Stimulated activated CD4-positive, alpha-beta T cell treated with anti-CD3 and anti-CD28 coated beads, TNF-alpha, amount 100 ng/mL, for 1 hour (primary cell): ENCODE measurements at regions not wholly inside any gene's neighbourhood (a gene's known extent, or its start where the extent isn't known, plus 50 kb on each side); places are given as distances from the start of the nearest gene placed in this dataset.
A peak's percentile ranks its signal among the peaks of the same experiment; 100 is the strongest.

Source experiments
- DNase-seq, 3 donors: peaks; one replicate each; pipeline ENCODE4 v3.0.0-alpha.2; 2020; ENCODE audit warnings: low read depth in 3 of 3, low spot score in 1 of 3

DNA sequence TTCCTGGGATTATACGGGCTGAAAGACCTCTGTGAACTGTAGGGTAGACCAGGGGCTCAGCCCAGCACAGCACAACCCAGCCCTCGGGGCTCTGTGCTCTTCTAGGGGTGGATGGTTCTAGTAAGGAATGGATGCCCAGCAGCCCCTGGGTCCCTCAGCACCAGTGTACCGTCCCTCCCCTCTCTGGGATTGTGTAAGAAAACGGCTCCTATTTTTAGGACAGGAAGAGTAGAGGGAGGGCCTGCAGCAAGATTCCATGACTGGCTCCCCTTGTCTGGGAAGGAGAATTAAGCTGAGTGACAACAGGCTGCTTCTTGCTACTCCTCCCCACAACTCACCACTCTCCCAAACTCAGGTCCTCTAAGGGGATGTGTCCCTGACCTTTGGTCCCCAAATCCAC is 270.8 kb upstream of the TOPAZ1 start:
- DNase-seq: no peak

DNA sequence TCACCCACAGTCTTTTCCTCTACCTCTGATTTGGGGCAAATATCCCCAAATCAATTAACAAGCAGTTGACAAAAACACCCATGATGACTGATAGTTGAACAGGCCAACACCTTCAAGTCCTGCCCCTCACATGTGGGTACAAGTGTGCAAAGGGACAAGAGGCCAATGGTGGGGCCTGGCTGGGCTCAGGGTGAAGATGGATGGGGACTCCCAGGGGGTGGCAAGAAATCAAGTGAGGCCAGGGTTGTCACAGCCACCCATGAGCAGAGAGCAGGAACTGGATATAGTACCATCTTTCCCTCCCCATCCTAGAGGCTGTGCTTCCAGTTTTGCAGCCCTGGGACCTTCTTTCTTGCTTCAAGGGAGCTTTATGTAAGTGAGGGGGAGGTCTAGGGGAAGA is 270.2 kb upstream of the TOPAZ1 start:
- DNase-seq: no peak

DNA sequence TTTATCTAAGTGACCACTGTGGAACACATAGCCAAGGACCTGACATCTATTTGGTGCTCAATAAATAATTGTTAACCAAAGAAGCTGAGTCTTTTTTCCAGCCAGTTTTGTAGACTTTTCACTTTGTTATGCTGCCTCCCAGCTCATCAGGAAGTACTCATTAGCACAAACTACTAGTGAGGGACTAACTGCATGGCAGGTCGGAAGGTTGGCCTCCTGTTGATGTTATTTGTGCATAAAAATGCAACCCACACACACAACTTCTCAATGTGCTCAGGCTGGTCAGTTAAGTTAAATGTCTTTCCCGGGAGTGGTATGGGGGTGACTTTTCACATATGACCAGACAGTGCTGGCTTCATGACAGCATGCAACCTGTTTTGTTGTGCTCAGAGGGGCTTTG is 263.0 kb upstream of the TOPAZ1 start:
- DNase-seq: no peak

DNA sequence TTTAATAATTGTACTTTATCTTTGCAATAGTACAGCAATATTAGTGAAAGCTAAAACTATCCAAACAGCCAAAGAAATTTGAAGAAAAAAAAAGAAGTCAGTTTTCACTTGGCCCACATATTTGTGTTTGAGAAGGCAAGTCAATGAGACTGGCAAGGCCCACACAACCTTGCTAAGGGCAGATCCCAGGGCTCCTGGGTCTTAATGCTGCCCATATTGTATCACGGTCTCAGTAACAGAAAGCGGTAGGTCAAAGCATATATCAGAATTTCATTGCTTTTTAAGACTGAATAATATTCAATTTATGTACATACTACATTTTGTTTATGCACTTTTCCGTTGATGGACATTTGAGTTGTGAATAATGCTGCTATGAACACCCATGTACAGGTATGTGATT is 262.0 kb upstream of the TOPAZ1 start:
- no peak for DNase-seq

DNA sequence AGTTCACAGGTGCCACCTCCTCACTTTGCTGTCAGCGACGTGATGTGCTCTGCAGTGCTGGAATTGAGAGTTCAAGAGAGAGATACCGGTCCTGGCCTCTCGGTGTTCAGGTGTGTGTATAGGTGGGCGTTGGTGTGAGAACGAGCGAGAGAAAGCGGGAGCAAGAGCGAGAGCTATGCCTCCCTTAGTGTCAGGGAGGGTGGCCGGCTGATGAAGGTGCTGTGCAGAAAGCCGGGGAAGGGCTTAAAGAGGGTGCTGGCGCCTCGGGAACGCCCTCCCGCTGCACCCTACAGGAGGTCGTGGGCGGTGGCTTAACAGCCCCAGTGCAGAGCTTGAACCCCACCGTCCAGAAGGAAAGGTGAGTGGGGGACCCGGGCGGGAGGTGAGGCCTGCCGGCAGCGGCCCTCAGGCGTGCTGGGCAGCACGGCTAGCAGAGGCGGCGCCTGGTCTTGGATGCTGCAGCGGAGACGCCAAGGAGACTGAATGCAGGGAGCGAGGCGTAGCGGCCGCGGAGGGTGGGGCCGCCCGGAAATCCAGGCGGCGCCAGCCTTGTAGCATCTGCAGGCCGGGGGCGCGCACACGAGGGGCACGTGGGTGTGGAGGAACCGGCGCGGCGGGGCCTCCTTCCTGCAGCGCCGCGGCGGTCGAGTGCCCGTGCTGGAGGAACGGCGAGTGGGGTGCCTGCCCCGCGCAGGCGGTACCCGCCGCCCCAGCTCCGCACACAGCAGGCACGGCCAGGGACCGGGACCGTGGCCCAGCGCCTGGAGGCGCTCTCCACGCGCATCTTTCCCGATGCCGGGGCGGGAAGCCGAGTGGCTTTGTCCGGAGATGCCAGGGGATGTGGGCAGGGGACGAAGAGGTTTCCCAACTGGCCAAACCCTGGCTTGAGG is 246.8 kb upstream of the TOPAZ1 start:
- DNase-seq: no peak

DNA sequence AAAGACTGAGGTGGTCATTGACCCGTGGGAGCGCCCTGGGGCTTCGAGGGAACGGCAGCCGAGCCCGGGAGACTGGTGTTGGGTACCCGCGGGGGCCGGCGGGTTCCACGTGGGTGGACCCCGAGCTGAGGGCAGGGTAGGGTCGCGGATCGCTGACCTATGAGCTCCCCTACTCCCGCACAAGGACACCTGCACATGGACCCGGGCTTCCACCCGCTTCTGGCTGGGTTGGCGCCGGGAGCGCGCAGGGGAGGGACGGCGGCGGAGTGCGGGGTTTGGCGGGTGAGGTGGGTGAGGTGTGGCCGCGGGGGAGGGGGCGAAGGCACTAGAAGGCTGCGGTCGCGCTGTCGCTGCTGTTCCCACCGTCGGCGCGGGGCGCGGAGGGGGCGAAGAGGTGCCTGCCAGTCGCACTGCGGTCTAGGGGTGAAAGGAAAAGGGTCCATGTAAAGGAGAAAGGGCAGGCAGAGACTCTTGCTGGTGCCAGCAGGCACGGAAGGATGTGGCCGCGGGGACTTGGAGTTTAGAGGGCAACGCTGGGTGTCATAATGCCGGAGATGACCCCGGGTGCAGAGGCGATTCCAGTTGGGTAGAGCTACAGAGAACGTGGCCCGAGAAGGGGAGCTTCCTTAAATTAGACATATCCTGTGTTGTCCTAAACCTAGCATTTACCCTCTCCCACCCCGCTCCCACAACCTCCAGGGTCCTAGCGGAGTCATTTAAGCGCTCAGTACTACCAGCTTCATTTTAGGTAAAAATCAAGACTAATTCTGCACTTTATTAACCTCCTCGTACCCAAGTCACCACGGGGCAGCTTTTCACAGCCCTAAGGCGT is 245.9 kb upstream of the TOPAZ1 start:
- DNase-seq: no peak

DNA sequence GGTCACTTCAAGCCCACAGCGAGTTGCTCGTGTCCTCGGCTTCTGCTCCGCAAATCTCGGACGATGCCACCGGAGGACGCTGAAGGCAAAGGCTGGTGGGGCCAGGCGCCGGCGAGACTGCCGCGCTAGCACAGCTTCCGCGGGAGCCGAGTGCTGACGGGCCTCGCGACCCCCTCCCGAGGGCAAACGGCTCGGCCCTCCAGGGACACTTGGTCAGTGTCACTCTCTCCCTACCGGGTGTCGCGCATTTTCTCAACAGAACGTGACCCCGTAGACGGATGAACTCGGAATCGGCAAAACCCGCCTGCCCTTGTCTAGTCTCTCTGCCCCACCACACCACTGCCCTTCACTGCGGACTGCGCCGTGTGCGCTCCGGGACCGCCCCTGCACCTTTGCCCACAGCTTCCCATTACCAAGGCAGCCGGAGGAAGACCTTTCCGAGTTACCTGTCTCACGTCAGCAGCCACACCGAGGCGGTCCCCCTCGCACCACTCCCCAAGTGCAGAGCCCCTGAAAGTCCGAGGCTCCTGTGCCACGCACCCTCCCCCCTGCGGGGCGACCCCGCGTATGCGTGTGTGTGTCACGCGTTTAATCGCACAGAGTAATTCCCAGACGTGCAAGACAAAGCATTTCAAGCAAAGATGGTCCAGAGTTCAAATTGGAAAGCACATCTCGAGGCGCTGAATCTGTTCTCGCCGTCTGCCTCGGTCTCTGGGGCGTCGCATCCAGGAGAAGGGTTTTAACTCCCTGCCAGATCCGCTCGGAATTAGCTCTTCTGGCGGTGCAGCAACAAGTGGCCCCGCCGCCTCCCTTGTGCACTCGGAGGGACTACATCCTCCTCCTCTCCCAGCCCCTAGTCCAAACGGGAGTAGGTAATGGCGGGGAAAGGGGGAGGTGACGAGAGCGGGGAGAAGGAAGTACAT is 245.0 kb upstream of the TOPAZ1 start:
- peak in 1 of 3 donors; percentile 6 for DNase-seq

DNA sequence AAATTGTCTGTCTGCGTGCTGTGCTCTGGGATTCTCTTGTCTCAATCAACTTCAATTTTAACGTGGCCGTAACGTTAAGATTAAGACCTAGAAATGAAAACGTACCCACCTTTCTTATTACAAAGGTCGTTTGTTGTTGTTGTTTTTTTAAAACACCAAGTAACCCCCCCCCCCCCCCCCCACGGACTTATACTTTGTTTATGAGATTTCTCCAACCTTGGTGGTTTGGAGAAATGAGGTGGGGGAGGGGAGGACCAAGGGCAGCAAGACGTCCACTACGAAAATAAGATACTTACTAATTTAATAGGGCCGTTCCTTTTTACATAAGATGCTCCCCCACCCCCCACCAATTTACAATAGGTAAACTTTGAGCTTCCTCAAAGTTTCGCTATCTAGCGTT is 244.4 kb upstream of the TOPAZ1 start:
- DNase-seq: no peak

DNA sequence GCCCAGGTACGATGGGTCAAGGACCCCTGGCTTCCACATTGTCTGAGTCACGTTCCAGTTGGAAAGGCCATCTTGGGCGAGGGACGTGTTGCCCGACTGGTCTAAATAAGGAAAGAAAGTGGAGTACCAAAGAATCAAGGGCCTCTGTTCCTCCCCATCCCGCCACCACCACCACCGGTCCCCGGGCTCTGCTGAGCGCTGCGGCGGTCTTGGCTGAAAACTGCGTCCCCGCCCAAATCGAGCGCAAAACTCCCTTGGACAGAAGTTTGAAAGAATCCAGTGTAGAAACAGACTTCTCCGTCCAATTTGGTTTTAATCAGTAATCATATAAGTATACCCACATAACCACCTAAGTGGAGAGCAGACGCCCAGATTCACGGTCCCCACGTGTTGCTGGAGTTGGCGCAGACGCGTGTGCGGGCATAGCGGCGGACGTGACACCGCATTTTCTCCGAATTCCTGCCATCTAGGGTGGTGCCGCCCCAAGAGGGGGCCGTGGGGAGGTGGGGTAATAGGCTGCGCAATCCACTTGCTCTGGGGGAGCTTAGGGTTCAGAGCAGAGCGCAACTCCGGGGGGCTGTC is 243.8 kb upstream of the TOPAZ1 start:
- DNase-seq: no peak

DNA sequence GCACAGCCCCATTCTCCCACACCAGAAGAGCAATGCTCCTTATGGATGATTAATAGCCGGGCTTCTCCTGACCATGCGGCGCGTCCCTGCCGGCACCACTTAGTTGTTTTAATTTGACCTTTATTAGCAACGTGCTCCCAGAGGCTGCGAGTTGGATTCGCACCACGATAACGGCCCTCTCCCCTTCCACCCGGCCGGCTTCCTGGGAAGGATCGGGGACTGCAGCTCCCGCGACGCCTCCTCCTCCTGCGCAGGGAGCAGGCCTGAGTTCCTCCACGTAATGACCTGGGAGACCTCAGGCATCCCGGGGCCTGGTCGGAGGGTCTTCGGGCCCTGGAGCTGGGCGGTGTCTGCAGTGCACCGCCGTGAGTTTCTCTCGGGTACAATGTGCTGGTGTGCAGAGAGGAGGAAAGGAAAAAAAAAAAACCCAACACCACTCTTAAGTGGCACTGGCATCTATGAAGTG is 243.3 kb upstream of the TOPAZ1 start:
- no peak for DNase-seq

DNA sequence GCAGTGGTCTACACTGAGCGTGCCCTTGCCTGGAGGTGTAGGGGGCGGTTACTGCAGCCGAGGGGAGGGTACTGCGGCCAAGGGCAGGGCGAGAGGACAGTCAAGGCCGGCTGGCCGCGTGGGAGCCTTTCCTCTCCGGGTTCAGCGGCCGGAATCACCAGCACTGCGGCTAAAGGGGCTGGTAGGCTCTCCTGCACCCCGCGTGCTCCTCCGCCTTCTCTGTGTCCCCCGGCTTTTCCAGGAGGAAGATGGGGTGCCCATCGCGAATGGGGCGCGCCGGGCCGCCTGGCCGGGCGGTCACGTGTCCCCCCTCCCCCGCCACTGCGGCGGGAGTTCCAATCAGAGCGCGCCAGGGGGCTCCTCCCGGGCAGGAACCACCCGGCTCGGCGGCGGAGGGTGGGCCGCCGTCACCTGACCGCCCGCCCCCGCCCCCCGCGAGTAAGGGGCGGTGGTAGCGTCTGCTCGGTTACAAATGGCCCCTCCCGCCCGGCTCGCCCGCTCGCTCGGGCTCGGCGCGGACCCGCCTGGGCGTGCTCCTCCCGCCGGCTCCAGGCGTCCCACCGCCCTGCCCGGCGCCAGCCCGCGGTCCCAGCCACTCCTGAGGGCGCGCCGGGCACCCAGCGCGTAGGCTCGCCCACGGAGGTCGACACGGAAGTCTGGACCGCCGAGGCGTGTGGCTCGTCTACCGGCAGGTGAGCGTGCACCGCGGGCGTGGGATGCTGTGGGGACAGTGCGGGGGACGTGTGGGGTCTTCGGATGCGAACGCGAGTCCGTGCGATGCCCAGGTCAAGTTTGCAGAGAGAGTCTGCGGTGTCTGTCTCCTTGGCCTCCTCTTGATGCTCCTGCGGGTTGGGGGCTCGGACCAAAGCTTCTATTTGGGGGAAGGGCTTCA is 242.6 kb upstream of the TOPAZ1 start:
- DNase-seq: no peak

DNA sequence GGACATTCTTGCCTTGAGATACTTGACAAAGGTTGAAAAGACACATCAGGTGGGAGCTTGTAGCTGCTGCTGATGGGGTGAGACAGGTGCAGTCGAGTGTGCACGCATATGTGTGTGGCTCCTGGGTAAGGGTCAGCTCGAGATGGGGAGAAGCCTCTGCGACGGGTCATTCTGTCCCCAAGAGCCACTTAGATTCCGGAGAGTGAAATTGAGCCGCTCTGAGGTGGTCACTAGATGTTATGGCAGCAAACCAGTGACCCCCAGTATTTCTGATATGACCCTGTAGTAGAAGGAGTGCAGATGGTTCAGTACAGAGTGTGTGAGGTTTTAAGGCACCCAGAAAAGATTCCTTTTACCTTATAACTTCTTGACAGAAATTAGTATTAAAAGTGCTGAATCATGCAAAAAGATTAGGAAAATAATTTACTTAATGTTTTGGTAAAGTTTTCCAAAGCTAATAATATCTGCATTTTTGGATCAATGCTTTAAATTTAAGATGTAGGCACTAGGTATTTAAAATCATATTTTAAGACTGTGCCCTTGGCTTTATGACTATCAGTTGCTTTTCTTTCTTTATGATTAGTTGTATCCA is 241.9 kb upstream of the TOPAZ1 start:
- DNase-seq: no peak

DNA sequence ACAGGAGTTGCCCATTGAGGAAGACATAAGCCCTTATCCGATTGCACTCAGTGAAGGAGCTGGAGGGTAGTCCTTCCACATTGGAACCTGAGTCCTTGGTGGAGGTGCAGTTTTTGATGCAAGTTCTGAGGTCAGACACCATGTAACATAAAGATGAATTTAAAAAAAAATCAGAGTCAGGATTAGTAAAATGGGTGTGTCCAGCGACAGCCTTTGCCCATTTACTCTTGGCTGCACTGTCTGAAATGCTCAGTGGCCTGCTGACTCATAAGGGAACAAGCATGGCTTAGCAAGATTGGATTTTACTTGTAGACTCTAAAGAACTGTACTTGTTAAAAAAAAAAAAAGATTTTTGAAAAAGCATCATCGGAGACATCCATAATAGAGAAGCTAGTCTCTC is 241.1 kb upstream of the TOPAZ1 start:
- no peak for DNase-seq

DNA sequence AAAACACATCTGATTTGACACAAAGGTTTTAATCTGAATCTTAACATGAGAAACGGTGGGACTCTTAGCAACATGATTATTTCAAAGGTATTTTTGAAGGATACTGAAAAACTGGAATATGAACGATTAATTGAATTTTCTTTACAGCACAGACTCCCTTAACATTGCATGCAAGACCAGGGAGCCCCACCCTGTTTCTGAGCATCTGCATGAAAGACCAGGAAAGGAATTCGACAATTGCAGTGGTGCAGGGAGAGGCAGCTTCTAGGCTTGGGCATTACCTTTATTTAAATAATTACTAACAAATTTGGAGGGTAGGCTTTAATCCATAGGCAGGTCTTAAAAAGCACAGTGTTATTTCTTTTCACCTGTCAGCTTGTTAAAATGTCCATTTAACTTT is 240.6 kb upstream of the TOPAZ1 start:
- no peak for DNase-seq

DNA sequence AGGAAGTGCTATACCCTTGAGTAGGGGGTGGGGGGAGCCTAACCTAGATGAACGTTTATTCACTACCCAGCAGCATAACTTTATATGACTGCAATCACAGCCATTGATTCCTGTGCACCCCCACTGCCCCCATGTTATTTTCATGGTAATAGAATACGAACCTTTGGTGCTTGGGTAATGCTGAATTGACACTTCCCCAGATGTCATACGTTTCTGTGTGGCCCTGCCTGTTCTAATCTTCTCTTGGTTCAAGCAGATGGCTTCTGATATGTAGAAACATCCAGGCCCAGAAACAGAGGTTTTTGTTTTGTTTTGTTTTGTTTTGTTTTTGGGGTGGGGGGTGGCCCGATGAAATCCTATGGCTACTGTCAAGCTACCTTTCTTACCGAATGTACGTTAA is 237.9 kb upstream of the TOPAZ1 start:
- DNase-seq: no peak

DNA sequence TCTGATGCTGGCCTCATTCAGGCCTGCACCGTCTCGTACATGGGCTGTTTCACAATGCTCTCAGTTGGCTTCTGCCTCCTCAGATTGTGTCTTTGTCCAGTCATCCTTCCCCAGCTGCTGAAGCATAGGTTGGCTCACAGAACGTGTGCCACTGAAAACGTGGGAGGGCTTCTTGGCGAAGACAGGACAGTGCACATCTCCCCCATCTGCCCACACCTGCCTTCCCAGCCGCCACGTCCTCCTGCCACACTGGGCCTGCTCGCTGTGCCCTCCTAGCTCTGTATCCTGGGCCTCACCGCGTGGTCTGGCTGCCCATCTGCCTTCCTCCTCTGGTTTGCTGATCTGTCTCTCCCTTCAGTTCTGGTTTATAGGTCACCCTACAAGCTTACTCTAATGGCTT is 230.0 kb upstream of the TOPAZ1 start:
- DNase-seq: no peak

DNA sequence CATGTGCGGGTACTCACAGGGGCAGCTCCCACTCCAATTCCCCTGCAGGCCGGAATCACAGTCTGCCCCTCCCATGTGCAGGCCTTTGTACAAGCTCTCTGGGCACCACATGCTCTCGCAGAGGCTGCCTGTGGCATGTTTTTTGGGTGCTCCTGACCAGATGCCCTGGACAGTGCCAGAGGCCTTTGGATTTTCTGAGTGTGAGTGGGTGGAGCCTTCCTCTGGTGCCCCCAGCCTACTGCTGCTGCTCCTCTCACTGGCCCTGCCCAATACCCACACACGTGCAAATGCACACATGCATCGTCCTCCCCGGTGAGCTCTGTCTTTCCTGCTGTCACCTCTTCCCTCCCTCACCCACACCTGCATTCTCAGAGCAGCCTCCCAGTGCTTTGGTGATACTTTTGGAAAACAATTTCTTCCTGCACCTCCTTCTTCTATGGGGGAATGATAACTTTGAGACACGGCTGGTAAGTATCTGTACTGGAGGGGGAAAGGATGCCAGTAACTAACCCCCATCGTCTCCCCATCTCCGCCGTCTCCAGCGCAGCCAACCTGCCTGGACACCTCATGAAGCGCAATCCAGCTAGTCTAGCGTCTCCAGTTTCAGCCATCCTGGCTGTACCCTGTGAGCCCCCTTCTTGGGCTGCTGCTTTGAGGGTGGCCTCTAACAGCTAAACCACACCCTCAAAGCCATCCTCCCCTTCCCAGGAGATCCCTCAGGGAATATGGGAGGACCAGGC is 229.4 kb upstream of the TOPAZ1 start:
- no peak for DNase-seq

DNA sequence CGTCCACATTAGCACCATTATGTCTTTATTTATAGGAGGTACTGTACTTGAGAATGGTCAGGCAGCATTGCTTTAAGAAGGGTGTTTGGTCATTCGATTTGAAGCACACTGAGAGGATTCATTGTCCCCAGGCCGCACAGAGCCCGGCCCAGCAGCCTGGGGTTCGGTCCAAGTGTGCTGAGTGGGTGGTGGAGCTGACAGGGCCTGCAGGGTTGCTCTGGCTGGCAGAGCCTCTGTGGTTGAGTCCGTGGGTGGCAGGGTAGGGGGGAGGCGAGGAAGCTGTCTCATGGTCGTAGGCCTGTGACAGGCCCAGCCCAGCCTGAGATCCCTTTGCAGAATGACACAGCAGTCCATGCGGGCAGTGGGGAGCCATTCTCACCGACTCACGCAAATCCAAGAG is 227.7 kb upstream of the TOPAZ1 start:
- no peak for DNase-seq

DNA sequence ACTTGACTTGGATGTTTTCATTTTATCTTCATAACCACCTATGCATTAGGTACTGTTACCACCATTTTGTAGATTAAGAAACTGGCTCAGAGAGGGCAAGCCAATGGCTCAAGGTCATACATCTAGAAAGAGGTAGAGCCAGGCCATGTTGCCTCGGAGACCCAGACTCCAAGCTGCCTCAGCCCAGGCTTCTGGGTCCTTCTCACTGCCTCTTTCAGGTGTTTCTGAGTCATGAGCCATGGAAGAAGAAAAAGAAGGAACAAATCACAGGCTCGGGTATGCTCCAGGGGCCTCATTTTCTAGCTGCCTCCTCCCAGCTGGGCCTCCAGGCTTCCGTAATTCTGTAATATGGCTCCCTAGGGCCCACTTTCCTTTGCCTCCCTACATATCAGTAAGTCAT is 226.5 kb upstream of the TOPAZ1 start:
- DNase-seq: no peak
